HG03135 (cell line): ENCODE measurements at regions not wholly inside any gene's neighbourhood (a gene's known extent, or its start where the extent isn't known, plus 50 kb on each side); places are given as distances from the start of the nearest gene placed in this dataset.

Source experiments
- ATAC-seq: cut with Tn5 transposase; IDR thresholded peaks from one replicate; pipeline ENCODE4 v1.9.1; 2021; ENCODE audit warnings: mild to moderate bottlenecking, moderate library complexity; ENCODE audit not compliant: unreplicated experiment

GRCh38 chr16:86632206-86632605 is 53.9 kb downstream of the FOXL1 start:
- ATAC-seq = no peak

GRCh38 chr16:86632944-86633343 is 54.6 kb downstream of the FOXL1 start:
- ATAC-seq = no peak

- no peak for ATAC-seq
Observed at GRCh38 chr16:86634292-86634691, 55.9 kb downstream of the FOXL1 start.

GRCh38 chr16:86635176-86635876 is 57.0 kb downstream of the FOXL1 start:
- no peak for ATAC-seq

- no peak for ATAC-seq
Observed at GRCh38 chr16:86635926-86636325, 57.6 kb downstream of the FOXL1 start.

- no peak for ATAC-seq
Observed at GRCh38 chr16:86637744-86638143, 59.4 kb downstream of the FOXL1 start.

- ATAC-seq = no peak
Observed at GRCh38 chr16:86638642-86639041, 60.3 kb downstream of the FOXL1 start.

GRCh38 chr16:86639354-86639753 is 61.0 kb downstream of the FOXL1 start:
- ATAC-seq = no peak

- no peak for ATAC-seq
Observed at GRCh38 chr16:86640265-86640843, 62.0 kb downstream of the FOXL1 start.

- no peak for ATAC-seq
Observed at GRCh38 chr16:86642087-86642486, 63.7 kb downstream of the FOXL1 start.

- ATAC-seq = no peak
Observed at GRCh38 chr16:86643671-86644070, 65.3 kb downstream of the FOXL1 start.

- no peak for ATAC-seq
Observed at GRCh38 chr16:86647561-86647960, 69.2 kb downstream of the FOXL1 start.

GRCh38 chr16:86649875-86650274 is 71.5 kb downstream of the FOXL1 start:
- ATAC-seq = no peak

- ATAC-seq = no peak
Observed at GRCh38 chr16:86651013-86651627, 72.8 kb downstream of the FOXL1 start.

- no peak for ATAC-seq
Observed at GRCh38 chr16:86651823-86652222, 73.5 kb downstream of the FOXL1 start.

GRCh38 chr16:86653285-86654006 is 75.1 kb downstream of the FOXL1 start:
- no peak for ATAC-seq

- no peak for ATAC-seq
Observed at GRCh38 chr16:86657972-86658371, 79.6 kb downstream of the FOXL1 start.

GRCh38 chr16:86660623-86661022 is 82.3 kb downstream of the FOXL1 start:
- ATAC-seq = no peak

- no peak for ATAC-seq
Observed at GRCh38 chr16:86661706-86662105, 83.4 kb downstream of the FOXL1 start.

- ATAC-seq = no peak
Observed at GRCh38 chr16:86662195-86662594, 83.8 kb downstream of the FOXL1 start.

- ATAC-seq = no peak
Observed at GRCh38 chr16:86662740-86663139, 84.4 kb downstream of the FOXL1 start.
